NB4 (cell line): ENCODE measurements at regions not wholly inside any gene's neighbourhood (a gene's known extent, or its start where the extent isn't known, plus 50 kb on each side); places are given as distances from the start of the nearest gene placed in this dataset.

Experiments
- DNase-seq: peaks from one replicate; pipeline ENCODE4 v3.0.0; 2010; ENCODE audit warnings: low read depth
- H3K4me3 ChIP-seq: one replicate; pipeline ENCODE4 v1.5.1; 2011; ENCODE audit warnings: mild to moderate bottlenecking, low read depth, low read length, moderate library complexity
- MYC ChIP-seq: IDR thresholded peaks from 2 replicates; pipeline ENCODE4 v1.6.1; 2011; ENCODE audit warnings: low read depth, low read length
- POLR2A ChIP-seq: IDR thresholded peaks from 2 replicates; pipeline ENCODE4 v1.6.1; 2011; ENCODE audit warnings: mild to moderate bottlenecking; ENCODE audit not compliant: insufficient read length; ENCODE audit errors: extremely low read depth
- TF ChIP-seq, protein P1 (sequence below): IDR thresholded peaks from 2 replicates; pipeline ENCODE4 v1.6.1; 2011; ENCODE audit warnings: low read depth, low read length
- TF ChIP-seq, protein P2 (sequence below): IDR thresholded peaks from one replicate; pipeline ENCODE4 v1.5.1; 2012; ENCODE audit warnings: low read depth, low read length

DNA sequence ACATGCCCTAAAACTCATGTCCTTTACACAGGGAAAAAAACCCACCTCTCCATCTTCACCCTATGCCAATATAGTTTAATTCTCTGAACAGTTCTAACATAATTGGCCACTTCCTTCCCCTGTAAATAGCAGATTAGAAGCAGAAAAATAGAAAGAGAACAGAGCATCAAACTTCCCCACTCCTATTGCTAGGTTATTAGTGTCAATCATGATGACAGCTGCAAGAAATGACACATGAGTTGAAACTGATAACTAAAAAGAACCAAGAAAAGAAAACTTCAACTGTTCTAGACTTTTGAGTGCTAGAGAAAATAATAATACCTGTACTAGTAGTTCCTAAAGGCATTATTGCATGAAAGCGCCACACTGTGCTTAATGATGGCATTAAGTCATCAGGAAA is 284.5 kb upstream of the TRPC5 start:
- TF ChIP-seq POLR2A (no peak), MYC (no peak)
- TF ChIP-seq, protein P1, sequence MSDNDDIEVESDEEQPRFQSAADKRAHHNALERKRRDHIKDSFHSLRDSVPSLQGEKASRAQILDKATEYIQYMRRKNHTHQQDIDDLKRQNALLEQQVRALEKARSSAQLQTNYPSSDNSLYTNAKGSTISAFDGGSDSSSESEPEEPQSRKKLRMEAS = no peak
- TF ChIP-seq, protein P2, sequence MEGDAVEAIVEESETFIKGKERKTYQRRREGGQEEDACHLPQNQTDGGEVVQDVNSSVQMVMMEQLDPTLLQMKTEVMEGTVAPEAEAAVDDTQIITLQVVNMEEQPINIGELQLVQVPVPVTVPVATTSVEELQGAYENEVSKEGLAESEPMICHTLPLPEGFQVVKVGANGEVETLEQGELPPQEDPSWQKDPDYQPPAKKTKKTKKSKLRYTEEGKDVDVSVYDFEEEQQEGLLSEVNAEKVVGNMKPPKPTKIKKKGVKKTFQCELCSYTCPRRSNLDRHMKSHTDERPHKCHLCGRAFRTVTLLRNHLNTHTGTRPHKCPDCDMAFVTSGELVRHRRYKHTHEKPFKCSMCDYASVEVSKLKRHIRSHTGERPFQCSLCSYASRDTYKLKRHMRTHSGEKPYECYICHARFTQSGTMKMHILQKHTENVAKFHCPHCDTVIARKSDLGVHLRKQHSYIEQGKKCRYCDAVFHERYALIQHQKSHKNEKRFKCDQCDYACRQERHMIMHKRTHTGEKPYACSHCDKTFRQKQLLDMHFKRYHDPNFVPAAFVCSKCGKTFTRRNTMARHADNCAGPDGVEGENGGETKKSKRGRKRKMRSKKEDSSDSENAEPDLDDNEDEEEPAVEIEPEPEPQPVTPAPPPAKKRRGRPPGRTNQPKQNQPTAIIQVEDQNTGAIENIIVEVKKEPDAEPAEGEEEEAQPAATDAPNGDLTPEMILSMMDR = no peak
- no peak overlapping the region for H3K4me3 ChIP-seq
- no peak for DNase-seq

DNA sequence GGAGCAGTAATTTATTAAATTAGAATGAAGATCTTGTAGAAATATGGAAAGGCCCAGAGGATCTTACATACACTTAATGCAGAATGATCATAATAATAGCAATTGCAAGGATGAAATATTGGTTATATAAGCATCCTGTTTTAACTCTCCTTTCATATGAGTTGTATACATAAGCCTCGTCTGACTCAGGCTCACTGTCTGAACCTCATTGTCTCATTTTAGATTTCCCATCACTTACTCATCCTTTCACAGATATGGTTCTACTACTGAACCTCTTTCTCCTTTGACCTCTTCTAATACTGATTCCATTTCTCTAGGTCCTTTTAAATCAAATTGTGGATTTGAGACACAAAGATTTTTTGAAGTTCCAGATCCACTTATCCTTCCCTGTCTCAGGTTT is 277.3 kb upstream of the TRPC5 start:
- no peak for DNase-seq
- H3K4me3 ChIP-seq = no peak overlapping the region
- TF ChIP-seq MYC = no peak
- TF ChIP-seq, protein P1 = no peak
- no peak for TF ChIP-seq POLR2A
- TF ChIP-seq, protein P2 = no peak

DNA sequence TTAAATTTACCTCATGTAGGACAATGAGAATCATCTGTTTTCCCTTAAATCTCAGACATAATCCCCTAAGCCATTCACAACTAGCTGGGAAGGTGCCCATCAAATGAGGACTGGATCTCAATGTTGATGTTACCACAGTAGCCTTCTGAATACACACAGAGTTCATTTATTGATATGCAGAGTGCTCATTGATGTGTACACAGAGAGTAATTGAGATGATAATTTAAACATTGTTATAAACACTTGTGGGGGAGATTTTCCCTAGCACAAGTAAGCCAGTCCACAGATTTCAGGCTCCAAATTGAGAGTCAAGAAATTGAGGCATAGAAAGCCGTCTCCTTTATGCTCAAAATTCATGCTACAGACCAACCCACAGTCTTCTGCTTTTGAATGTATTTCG is 273.4 kb upstream of the TRPC5 start:
- no peak for DNase-seq
- TF ChIP-seq, protein P1 = no peak
- no peak for TF ChIP-seq POLR2A
- TF ChIP-seq, protein P2 = no peak
- TF ChIP-seq MYC = no peak
- H3K4me3 ChIP-seq = no peak overlapping the region

DNA sequence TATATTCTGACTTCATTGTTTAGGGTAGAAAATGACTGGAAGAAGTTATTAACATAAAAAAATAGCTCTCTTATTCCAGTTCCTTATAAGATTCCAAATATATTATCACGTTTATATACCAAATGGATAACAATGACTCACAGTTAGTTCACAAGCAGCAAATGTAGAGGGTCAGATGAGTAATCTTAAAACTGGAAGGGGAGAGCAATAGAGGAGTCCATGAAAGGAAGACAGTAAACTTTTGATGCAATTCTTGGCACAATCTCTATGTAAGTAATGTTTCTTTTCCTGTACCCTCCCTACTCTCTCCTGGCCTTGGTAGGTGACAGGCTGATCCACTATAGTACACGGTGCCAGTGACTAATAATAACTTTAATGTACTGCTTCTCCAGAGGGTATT is 259.0 kb upstream of the TRPC5 start:
- no peak overlapping the region for H3K4me3 ChIP-seq
- TF ChIP-seq MYC (no peak), POLR2A (no peak)
- TF ChIP-seq, protein P1 = no peak
- TF ChIP-seq, protein P2 = no peak
- no peak for DNase-seq

DNA sequence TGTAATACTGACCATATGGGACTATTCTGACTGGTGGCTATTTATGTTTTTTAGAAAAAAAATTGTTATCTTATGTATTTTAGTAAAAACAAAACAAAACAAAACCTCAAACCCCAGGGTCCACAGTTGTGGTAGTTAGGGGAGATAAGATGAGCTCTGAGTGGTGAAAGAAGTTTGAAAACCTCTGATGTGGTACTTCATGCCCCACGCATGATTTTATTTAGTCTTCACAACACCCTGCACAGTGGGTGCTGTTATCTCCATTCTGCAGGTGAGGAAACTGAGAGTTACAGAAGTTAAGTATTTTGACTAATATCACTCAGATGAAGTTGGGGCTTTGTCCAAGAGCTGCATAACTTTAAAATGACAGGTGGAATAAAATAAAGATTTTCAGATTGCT is 230.6 kb upstream of the TRPC5 start:
- TF ChIP-seq MYC = no peak
- TF ChIP-seq, protein P2 = no peak
- TF ChIP-seq, protein P1 = no peak
- no peak for TF ChIP-seq POLR2A
- H3K4me3 ChIP-seq = no peak overlapping the region

DNA sequence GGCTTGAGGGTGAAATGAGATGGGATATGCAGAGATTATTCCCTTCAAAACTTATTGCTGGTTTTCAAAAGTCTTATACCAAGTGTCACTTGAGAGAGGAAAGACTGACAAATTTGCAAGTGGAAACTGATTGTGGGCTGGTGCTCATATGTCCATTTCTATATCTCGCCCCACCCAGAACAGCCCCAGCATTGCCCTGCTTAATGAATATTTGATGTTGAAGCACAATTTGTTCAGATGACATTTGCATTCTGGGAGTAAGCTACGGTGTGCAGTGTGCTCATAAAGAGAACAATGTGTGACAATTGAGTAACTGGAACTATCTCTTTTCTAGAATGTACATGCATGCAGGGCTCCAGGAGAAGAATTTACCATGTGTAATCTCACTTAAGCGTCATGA is 223.5 kb upstream of the TRPC5 start:
- no peak overlapping the region for H3K4me3 ChIP-seq
- TF ChIP-seq POLR2A (no peak), MYC (no peak)
- TF ChIP-seq, protein P2 = no peak
- TF ChIP-seq, protein P1 = no peak
- no peak for DNase-seq

More for the DNA sequence above, 230.6 kb upstream of the TRPC5 start:
- DNase-seq = no peak
